ENCODE measurements at regions not wholly inside any gene's neighbourhood (a gene's known extent, or its start where the extent isn't known, plus 50 kb on each side); places are given as distances from the start of the nearest gene placed in this dataset.

GRCh38 chr13:72126424-72126823 is 259.4 kb upstream of the DACH1 start:
- no peak for DNase-seq (ENCODE audit: low spot score)
- ATAC-seq, result no peak
- ChIA-PET CTCF (ENCODE audit: low intra/inter-chr PET ratio, low total read pairs) (no interaction called here), POLR2A (no interaction called here)
- H3K4me1 ChIP-seq (ENCODE audit: insufficient read depth, low read length), result no peaks in the 10 kb centered on the region
- no peak overlapping the region for H2AFZ ChIP-seq (ENCODE audit: low read length)
- H4K20me1 ChIP-seq (ENCODE audit: insufficient read depth, low read length), result no peaks in the 10 kb centered on the region
- no peaks in the 10 kb centered on the region for H3K79me2 ChIP-seq (ENCODE audit: insufficient read depth, low read length)
- no peaks in the 10 kb centered on the region for H3K9me3 ChIP-seq (ENCODE audit: low read length)
- H3K27ac ChIP-seq (ENCODE audit: extremely low read length, insufficient read depth, low read length), result no peak overlapping the region
- H3K27me3 ChIP-seq (ENCODE audit: control insufficient read depth in 1 of 2, insufficient read depth in 2 of 2, low read length in 2 of 2), result no peaks in the 10 kb centered on the region
- no peak overlapping the region for H3K4me2 ChIP-seq (ENCODE audit: low read depth, low read length)
- no peak overlapping the region for H3K4me3 ChIP-seq (replicated peaks in 1 of 3; ENCODE audit: insufficient read depth in 1 of 3, low read depth in 2 of 3, low read length in 3 of 3)
- 1% methylated on average over 2 of the region's 2 CpGs for WGBS (ENCODE audit: low lambda C conversion rate)
- no TSS peak for BruUV-seq (replicated peaks)
- intact Hi-C loops (cut with micrococcal nuclease; ENCODE audit: unreplicated experiment) (no loop called here), in situ Hi-C loops (cut with HindIII; ENCODE audit: extremely low pct_ligation_motif_present, low pct_unique_long_range_greater_than_20kb) (no loop called here)
- TF ChIP-seq, protein P1, sequence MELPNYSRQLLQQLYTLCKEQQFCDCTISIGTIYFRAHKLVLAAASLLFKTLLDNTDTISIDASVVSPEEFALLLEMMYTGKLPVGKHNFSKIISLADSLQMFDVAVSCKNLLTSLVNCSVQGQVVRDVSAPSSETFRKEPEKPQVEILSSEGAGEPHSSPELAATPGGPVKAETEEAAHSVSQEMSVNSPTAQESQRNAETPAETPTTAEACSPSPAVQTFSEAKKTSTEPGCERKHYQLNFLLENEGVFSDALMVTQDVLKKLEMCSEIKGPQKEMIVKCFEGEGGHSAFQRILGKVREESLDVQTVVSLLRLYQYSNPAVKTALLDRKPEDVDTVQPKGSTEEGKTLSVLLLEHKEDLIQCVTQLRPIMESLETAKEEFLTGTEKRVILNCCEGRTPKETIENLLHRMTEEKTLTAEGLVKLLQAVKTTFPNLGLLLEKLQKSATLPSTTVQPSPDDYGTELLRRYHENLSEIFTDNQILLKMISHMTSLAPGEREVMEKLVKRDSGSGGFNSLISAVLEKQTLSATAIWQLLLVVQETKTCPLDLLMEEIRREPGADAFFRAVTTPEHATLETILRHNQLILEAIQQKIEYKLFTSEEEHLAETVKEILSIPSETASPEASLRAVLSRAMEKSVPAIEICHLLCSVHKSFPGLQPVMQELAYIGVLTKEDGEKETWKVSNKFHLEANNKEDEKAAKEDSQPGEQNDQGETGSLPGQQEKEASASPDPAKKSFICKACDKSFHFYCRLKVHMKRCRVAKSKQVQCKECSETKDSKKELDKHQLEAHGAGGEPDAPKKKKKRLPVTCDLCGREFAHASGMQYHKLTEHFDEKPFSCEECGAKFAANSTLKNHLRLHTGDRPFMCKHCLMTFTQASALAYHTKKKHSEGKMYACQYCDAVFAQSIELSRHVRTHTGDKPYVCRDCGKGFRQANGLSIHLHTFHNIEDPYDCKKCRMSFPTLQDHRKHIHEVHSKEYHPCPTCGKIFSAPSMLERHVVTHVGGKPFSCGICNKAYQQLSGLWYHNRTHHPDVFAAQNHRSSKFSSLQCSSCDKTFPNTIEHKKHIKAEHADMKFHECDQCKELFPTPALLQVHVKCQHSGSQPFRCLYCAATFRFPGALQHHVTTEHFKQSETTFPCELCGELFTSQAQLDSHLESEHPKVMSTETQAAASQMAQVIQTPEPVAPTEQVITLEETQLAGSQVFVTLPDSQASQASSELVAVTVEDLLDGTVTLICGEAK (IDR thresholded peaks at IDR 0.05), result no peak
- TF ChIP-seq, protein P1 (CRISPR knock-in tag; IDR thresholded peaks at IDR 0.05), result no peak
- TF ChIP-seq, protein P2, sequence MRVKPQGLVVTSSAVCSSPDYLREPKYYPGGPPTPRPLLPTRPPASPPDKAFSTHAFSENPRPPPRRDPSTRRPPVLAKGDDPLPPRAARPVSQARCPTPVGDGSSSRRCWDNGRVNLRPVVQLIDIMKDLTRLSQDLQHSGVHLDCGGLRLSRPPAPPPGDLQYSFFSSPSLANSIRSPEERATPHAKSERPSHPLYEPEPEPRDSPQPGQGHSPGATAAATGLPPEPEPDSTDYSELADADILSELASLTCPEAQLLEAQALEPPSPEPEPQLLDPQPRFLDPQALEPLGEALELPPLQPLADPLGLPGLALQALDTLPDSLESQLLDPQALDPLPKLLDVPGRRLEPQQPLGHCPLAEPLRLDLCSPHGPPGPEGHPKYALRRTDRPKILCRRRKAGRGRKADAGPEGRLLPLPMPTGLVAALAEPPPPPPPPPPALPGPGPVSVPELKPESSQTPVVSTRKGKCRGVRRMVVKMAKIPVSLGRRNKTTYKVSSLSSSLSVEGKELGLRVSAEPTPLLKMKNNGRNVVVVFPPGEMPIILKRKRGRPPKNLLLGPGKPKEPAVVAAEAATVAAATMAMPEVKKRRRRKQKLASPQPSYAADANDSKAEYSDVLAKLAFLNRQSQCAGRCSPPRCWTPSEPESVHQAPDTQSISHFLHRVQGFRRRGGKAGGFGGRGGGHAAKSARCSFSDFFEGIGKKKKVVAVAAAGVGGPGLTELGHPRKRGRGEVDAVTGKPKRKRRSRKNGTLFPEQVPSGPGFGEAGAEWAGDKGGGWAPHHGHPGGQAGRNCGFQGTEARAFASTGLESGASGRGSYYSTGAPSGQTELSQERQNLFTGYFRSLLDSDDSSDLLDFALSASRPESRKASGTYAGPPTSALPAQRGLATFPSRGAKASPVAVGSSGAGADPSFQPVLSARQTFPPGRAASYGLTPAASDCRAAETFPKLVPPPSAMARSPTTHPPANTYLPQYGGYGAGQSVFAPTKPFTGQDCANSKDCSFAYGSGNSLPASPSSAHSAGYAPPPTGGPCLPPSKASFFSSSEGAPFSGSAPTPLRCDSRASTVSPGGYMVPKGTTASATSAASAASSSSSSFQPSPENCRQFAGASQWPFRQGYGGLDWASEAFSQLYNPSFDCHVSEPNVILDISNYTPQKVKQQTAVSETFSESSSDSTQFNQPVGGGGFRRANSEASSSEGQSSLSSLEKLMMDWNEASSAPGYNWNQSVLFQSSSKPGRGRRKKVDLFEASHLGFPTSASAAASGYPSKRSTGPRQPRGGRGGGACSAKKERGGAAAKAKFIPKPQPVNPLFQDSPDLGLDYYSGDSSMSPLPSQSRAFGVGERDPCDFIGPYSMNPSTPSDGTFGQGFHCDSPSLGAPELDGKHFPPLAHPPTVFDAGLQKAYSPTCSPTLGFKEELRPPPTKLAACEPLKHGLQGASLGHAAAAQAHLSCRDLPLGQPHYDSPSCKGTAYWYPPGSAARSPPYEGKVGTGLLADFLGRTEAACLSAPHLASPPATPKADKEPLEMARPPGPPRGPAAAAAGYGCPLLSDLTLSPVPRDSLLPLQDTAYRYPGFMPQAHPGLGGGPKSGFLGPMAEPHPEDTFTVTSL (CRISPR knock-in tag; IDR thresholded peaks at IDR 0.05; ENCODE audit: borderline replicate concordance), result no peak
- no peak for FAIRE-seq
- H3K9ac ChIP-seq (ENCODE audit: insufficient read depth, low read depth, low read length), result no peak overlapping the region
- H3K36me3 ChIP-seq (replicated peaks in 1 of 2; ENCODE audit: control insufficient read depth in 1 of 2, insufficient read depth in 2 of 2, low read length in 2 of 2), result no peaks in the 10 kb centered on the region
